K562 (cell line): ENCODE measurements at regions not wholly inside any gene's neighbourhood (a gene's known extent, or its start where the extent isn't known, plus 50 kb on each side); places are given as distances from the start of the nearest gene placed in this dataset.

ENCODE experiments used
- ATAC-seq: fragments of 200-7000 bp; cut with Tn5 transposase; 3 replicates; pipeline ENCODE4 v1.9.1; 2020; ENCODE audit warnings: moderate library complexity
- BruUV-seq: library from RNA; stranded (reverse); fragments of 400-500 nt; replicated peaks from 2 replicates; lab custom pipeline; 2021; lab: Mats Ljungman, UMichigan
- CTCF ChIA-PET: fragments of 300-600 bp; formaldehyde crosslinking; extraction: SDS; loops from one replicate; lab custom pipeline; 2021; ENCODE audit warnings: low intra/inter-chr PET ratio; lab: Yijun Ruan, JAX
- POLR2A ChIA-PET: fragments of 300-600, 350-650 bp; sonication (Branson Sonifier 250); formaldehyde crosslinking; extraction: SDS; loops from one replicate; lab custom pipeline; 2021; ENCODE audit warnings: antibody characterized with exemption, inconsistent platforms; lab: Yijun Ruan, JAX
- DNase-seq, 4 experiments: peaks; one replicate each; pipeline versions ENCODE4 v3.0.0 to v3.0.0-alpha.2; 2011 to 2018; ENCODE audit warnings: low spot score in 3 of 4, mixed read lengths in 3 of 4; ENCODE audit errors: extremely low read depth in 1 of 4
- FAIRE-seq: peaks from 2 replicates; lab custom pipeline; 2011; peaks lifted over from hg19 to GRCh38; lab: Jason Lieb, UNC
- H2AFZ ChIP-seq: 2 replicates; pipeline ENCODE4 v1.6.0; 2011; ENCODE audit warnings: low read depth, low read length, control low read depth, inconsistent platforms
- H3K27ac ChIP-seq: fragments of 200-600 bp; 3 replicates; pipeline ENCODE4 v1.8.0; 2011; ENCODE audit warnings: low read depth, mild to moderate bottlenecking, control low read depth, inconsistent platforms, low read length, moderate library complexity, mixed read lengths; ENCODE audit errors: extremely low read depth
- H3K27me3 ChIP-seq, 2 experiments: fragments of 300-600 bp in 1 of 2; 2 replicates in 1 of 2; 3 replicates in 1 of 2; pipeline versions ENCODE4 v1.6.0 to v1.8.0; 2011; ENCODE audit warnings: inconsistent platforms in 2 of 2, low read length in 2 of 2, mild to moderate bottlenecking in 1 of 2, mixed read lengths in 1 of 2, moderate library complexity in 1 of 2; ENCODE audit not compliant: control insufficient read depth in 2 of 2, insufficient read depth in 2 of 2
- H3K36me3 ChIP-seq: fragments of 300-600 bp; 3 replicates; pipeline ENCODE4 v1.8.0; 2011; ENCODE audit warnings: mild to moderate bottlenecking, low read length, inconsistent platforms; ENCODE audit not compliant: control insufficient read depth, insufficient read depth
- H3K4me1 ChIP-seq, 2 experiments: fragments of 200-600 bp in 1 of 2; replicated peaks in 1 of 2; 2 replicates in 1 of 2; 3 replicates in 1 of 2; pipeline versions ENCODE4 v1.5.1 to v1.8.0; 2011; ENCODE audit warnings: inconsistent platforms in 2 of 2, low read length in 2 of 2, mild to moderate bottlenecking in 1 of 2, mixed read lengths in 1 of 2, moderate library complexity in 1 of 2; ENCODE audit not compliant: control insufficient read depth in 2 of 2, insufficient read depth in 2 of 2
- H3K4me2 ChIP-seq: 2 replicates; pipeline ENCODE4 v1.6.1; 2011; ENCODE audit warnings: low read length, control low read depth, inconsistent platforms, mixed read lengths; ENCODE audit not compliant: insufficient read depth
- H3K4me3 ChIP-seq: fragments of 200-600 bp; sonication (generic), shearing (Covaris generic); 2 replicates; pipeline ENCODE4 v1.5.1; 2016; ENCODE audit warnings: control low read depth, inconsistent platforms
- H3K79me2 ChIP-seq: fragments of 200-600 bp; 3 replicates; pipeline ENCODE4 v1.8.0; 2011; ENCODE audit warnings: low read length, inconsistent platforms; ENCODE audit not compliant: control insufficient read depth, insufficient read depth
- H3K9ac ChIP-seq, 2 experiments: 2 replicates each; pipeline versions ENCODE4 v1.6.0 to v1.6.1; 2011; ENCODE audit warnings: low read depth in 2 of 2, low read length in 2 of 2, control low read depth in 1 of 2, inconsistent platforms in 1 of 2, mild to moderate bottlenecking in 1 of 2, mixed read lengths in 1 of 2; ENCODE audit not compliant: insufficient read depth in 1 of 2
- H3K9me1 ChIP-seq: one replicate; pipeline ENCODE4 v1.6.0; 2011; ENCODE audit warnings: inconsistent platforms, mild to moderate bottlenecking, low read length, moderate library complexity; ENCODE audit not compliant: control insufficient read depth, insufficient read depth
- H3K9me3 ChIP-seq: replicated peaks from 2 replicates; pipeline ENCODE4 v1.5.1; 2011; ENCODE audit warnings: low read depth, low read length, inconsistent platforms; ENCODE audit not compliant: control insufficient read depth, insufficient read depth
- H4K20me1 ChIP-seq: replicated peaks from 2 replicates; pipeline ENCODE4 v1.6.1; 2011; ENCODE audit warnings: low read length, inconsistent platforms, mixed read lengths; ENCODE audit not compliant: control insufficient read depth, insufficient read depth
- BHLHE40 ChIP-seq: IDR thresholded peaks from 2 replicates; pipeline ENCODE4 v1.6.1; 2011; ENCODE audit warnings: low read length, improper control_type of control experiment
- BRD9 ChIP-seq: fragments of 450-650 bp; IDR thresholded peaks from 2 replicates; pipeline ENCODE4 v1.6.1; 2018; ENCODE audit warnings: low read depth; ENCODE audit not compliant: partially characterized antibody
- BRF1 ChIP-seq: IDR thresholded peaks from 3 replicates; pipeline ENCODE4 v1.6.1; 2011; ENCODE audit warnings: borderline replicate concordance, mild to moderate bottlenecking; ENCODE audit not compliant: insufficient read length; ENCODE audit errors: extremely low read depth
- CHD4 ChIP-seq: fragments of 200-600 bp; sonication (generic); IDR thresholded peaks from 3 replicates; pipeline ENCODE4 v1.6.1; 2012; ENCODE audit warnings: low read depth, mild to moderate bottlenecking, mixed read lengths, low read length, inconsistent platforms; ENCODE audit not compliant: insufficient read depth, insufficient replicate concordance, poor library complexity, severe bottlenecking
- ELF1 ChIP-seq: fragments of 200-800 bp; sonication (Bioruptor generic); IDR thresholded peaks from 2 replicates; pipeline ENCODE4 v1.6.1; 2016; ENCODE audit warnings: missing genetic modification characterization, missing compliant biosample characterization
- KHSRP ChIP-seq: fragments of 450-650 bp; IDR thresholded peaks from 2 replicates; pipeline ENCODE4 v1.6.1; 2017
- MYNN ChIP-seq, 2 experiments: sonication (generic); formaldehyde crosslinking in 1 of 2; IDR thresholded peaks; 2 replicates each; pipeline versions ENCODE4 v1.5.0 to v1.6.1; 2016 to 2020; ENCODE audit warnings: antibody characterized with exemption in 1 of 2, missing genetic modification reagents in 1 of 2
- NONO ChIP-seq, 2 experiments: fragments of 200-400 bp in 1 of 2; fragments of 450-650 bp in 1 of 2; formaldehyde crosslinking in 1 of 2; IDR thresholded peaks; 2 replicates each; pipeline ENCODE4 v1.6.1; 2017; ENCODE audit warnings: low read depth in 2 of 2, mild to moderate bottlenecking in 2 of 2, moderate library complexity in 2 of 2, low read length in 1 of 2
- SMARCC2 ChIP-seq: fragments of 450-650 bp; IDR thresholded peaks from 2 replicates; pipeline ENCODE4 v1.6.1; 2017; ENCODE audit warnings: antibody characterized with exemption, moderate library complexity, mild to moderate bottlenecking, low read depth
- ZNF316 ChIP-seq: fragments of 450-650 bp; IDR thresholded peaks from 2 replicates; pipeline ENCODE4 v1.6.1; 2016
- ZNF354B ChIP-seq: fragments of 250-450 bp; sonication (Bioruptor Pico); IDR thresholded peaks from 2 replicates; pipeline ENCODE4 v1.4.0; 2020
- ZNF436 ChIP-seq: fragments of 250-450, 450-650 bp; sonication (Bioruptor Pico); formaldehyde crosslinking; IDR thresholded peaks from 2 replicates; pipeline ENCODE4 v1.7.0; 2020; ENCODE audit warnings: mild to moderate bottlenecking
- ZNF507 ChIP-seq: conservative IDR thresholded peaks from 2 replicates; pipeline ENCODE4 v1.6.1; 2017; ENCODE audit warnings: missing genetic modification characterization, missing compliant biosample characterization
- WGBS: fragments of 100-300 bp; shearing (Covaris generic); methylation state at CpG from one replicate; pipeline ENCODE4 v1.1.6; 2016; ENCODE audit warnings: low coverage, mixed read lengths; ENCODE audit not compliant: insufficient coverage; ENCODE audit errors: missing lambda C conversion rate; 5-methylcytosine and 5-hydroxymethylcytosine counted together
- in situ Hi-C: fragments of 300-500 bp; cut with MboI; formaldehyde crosslinking; loops from 4 replicates; pipeline ENCODE4 v1.15.0; 2018; ENCODE audit warnings: inconsistent platforms, mixed read lengths
- intact Hi-C: fragments of 100-400 bp; cut with micrococcal nuclease; formaldehyde crosslinking; loops from 2 replicates; pipeline ENCODE4 v1.14.2; 2022

GRCh38 chr14:22509036-22509709 is 79.9 kb downstream of the DAD1 start:
- in situ Hi-C loops, result no loop called here
- no peaks in the 10 kb centered on the region for H4K20me1 ChIP-seq
- ATAC-seq, result no peak
- no peak overlapping the region for H3K4me2 ChIP-seq
- H2AFZ ChIP-seq, result no peak overlapping the region
- no peaks in the 10 kb centered on the region for H3K9me1 ChIP-seq
- no peaks in the 10 kb centered on the region for H3K79me2 ChIP-seq
- TF ChIP-seq ZNF436 (CRISPR knock-in tag) (no peak), BHLHE40 (no peak)
- TF ChIP-seq, all 486 proteins: peak for 0
- Histone ChIP-seq H3K9me3 (no peaks in the 10 kb centered on the region), H3K4me1 (no peaks in the 10 kb centered on the region), H3K4me3 (no peak overlapping the region), H3K27me3 (peaks cover 0 to 5% of the 10 kb centered on the region in 2 experiments; a peak in 1 of 5 replicates), H3K36me3 (no peaks in the 10 kb centered on the region), H3K27ac (no peak overlapping the region), H3K9ac (no peak overlapping the region)
- ChIA-PET CTCF (no interaction called here), POLR2A (interaction anchor here (1.0 to 1.4 kb wide), 3 partner anchors 8 to 18 kb away, joined by 3 to 5 read pairs (median 4); no protein-coding TSS in a partner anchor)
- 15% methylated on average over 7 of the region's 7 CpGs for WGBS
- FAIRE-seq (no peak), DNase-seq (no peak)
- intact Hi-C loops, result no loop called here
- no TSS peak for BruUV-seq

- H3K9ac ChIP-seq, result no peak overlapping the region
- DNase-seq (no peak), FAIRE-seq (no peak), ATAC-seq (no peak)
- CTCF ChIA-PET, result no interaction called here
- peaks cover 0 to 5% of the 10 kb centered on the region in 2 experiments; a peak in 1 of 5 replicates for H3K27me3 ChIP-seq
- no peaks in the 10 kb centered on the region for H3K79me2 ChIP-seq
- in situ Hi-C loops, result no loop called here
- WGBS, result 13% methylated on average over 4 of the region's 4 CpGs
- no peaks in the 10 kb centered on the region for H4K20me1 ChIP-seq
- no TSS peak for BruUV-seq
- H3K4me3 ChIP-seq, result no peak overlapping the region
- no peak overlapping the region for H3K4me2 ChIP-seq
- intact Hi-C loops, result no loop called here
- H3K27ac ChIP-seq, result no peak overlapping the region
- no peaks in the 10 kb centered on the region for H3K9me3 ChIP-seq
- H3K9me1 ChIP-seq, result no peaks in the 10 kb centered on the region
- H3K4me1 ChIP-seq, result no peaks in the 10 kb centered on the region
- H2AFZ ChIP-seq, result no peak overlapping the region
- no peaks in the 10 kb centered on the region for H3K36me3 ChIP-seq
- POLR2A ChIA-PET, result interaction anchor here (1.0 to 1.4 kb wide), 2 partner anchors 8 to 10 kb away, joined by 4 to 5 read pairs; no protein-coding TSS in a partner anchor
- TF ChIP-seq NONO (IDR thresholded peaks at IDR 0.05; ENCODE audit: low read depth in 2 of 2, low read length in 1 of 2) (no peak), ZNF316 (no peak), ZNF507 (no peak), BRF1 (no peak), SMARCC2 (no peak), ELF1 (tag) (no peak), KHSRP (no peak), CHD4 (no peak), ZNF354B (CRISPR knock-in tag) (no peak), MYNN (IDR thresholded peaks at IDR 0.05) (no peak), MYNN (CRISPR knock-in tag; IDR thresholded peaks at IDR 0.05) (no peak), BRD9 (no peak)
These were observed 80.4 kb downstream of the DAD1 start for GRCh38 chr14:22508662-22509035.
